NCI-H1048 (cell line): ENCODE measurements at regions not wholly inside any gene's neighbourhood (a gene's known extent, or its start where the extent isn't known, plus 50 kb on each side); places are given as distances from the start of the nearest gene placed in this dataset.

Experiments used
- DNase-seq: peaks from one replicate; lab custom pipeline; 2025; lab: John Stamatoyannopoulos, UW

DNA sequence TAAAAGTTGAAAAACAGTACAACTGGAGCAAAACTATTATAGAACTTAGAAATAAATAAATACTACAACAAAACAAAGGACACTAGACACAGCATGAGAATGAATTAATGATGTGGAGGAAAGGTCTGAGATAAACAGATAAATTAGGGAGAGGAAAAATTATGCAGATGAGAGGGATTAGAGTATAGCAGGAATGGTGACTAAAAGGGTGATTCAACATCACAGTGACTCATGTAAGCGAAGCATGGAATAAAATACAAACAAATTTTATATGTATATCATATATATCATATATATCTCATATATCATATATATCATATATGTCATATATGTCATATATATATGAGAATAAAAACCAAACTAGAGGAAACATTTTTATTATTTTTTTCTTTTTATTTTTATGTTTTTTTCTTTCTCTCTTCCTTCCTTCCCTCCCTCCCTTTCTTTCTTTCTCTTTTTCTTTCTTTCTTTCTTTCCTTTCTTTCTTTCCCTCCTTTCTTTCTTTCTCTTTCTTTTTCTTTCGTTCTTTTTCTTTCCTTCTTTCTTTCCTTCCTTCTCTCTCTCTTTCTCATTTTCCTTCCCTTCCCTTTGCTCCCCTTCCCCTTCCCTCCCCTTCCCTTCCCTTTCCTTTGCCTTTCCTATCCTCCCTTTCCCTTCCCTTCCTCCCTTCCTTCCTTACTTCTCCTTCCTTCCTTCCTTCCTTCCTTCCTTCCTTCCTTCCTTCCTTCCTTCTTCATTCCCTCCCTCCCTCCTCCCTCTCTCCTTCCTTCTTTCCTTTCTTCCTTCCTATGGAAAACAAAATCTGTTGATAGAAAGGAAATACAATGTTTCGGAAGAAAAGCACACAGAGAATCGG lies 1014.6 kb downstream of the GRIK2 start:
- no peak for DNase-seq

DNA sequence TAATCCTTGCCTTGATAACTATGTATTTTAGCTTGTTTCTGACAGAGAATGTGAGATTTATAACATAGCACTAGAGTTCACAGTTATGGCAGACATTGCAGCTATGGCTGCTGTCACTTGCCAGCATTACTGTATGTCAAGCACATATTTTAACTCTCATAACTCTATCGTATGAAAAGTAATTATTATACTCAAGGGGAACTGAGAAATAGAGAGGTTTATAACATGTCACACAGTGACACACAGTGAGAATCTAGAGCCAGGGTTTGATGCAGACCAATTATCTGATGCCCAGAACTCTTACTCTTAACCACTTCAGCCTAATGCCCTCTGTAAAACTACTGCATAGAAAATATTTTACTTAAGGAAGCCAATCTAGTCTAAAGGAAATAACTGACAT lies 1012.4 kb downstream of the GRIK2 start:
- DNase-seq: no peak

DNA sequence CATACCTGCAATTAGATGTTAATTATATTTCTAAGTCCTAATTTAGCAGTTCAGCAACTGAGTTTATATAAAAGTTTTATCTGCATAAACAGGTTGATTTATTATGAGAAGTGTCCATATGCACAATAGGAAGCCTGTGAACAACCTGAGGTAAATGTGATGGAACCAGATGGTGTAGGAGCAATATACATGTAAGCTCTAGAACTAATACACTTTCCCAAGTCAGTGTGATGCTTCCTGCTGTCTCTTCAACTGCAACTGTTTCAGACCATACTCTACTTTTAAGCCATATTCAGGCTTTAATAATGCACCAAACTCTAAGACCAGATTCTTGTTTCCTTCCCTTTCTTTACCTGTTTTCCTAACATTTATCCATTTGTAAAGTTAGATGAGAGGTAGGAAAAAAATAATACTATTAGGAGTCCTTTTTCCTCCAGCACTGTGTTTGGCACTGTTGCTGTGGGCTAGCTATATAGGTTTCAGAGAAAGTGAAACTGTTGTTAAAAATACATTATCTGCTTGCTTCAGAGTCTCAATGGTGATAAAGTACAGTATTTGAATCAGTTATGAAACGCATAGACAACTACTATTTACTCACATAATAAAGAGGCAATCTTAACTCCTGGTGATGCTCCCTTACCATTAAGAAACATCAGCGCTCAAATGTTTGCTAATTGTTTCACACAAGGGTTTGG lies 1009.3 kb downstream of the GRIK2 start:
- DNase-seq: no peak

DNA sequence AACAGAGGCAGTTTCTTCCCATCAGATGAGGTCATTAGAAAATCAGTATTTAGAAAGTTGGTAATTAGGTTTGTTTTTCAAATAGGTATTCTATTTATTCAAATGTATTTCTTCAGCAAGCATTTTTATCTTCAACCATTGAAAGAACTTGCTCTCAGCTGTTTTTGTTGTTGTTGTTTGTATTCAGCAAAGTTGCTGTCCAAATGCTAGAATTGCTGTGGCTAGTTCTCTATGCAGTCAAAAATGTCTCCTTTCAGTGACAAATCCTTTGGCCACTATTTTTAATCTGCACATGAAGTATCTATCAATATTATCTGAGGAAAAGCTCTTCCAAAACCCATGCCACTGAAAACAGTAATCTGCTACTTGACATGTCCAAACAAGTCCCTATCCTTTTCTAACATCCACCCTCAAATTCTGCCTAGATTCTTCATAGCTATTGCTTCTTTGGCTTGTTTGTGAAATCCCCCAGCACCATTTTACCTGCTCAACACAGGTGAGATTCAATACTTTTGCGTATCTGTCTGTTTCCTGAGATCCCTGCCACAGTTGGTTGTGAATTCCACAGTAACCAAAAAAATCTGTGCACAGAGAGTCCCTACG lies 1005.4 kb downstream of the GRIK2 start:
- DNase-seq: no peak

DNA sequence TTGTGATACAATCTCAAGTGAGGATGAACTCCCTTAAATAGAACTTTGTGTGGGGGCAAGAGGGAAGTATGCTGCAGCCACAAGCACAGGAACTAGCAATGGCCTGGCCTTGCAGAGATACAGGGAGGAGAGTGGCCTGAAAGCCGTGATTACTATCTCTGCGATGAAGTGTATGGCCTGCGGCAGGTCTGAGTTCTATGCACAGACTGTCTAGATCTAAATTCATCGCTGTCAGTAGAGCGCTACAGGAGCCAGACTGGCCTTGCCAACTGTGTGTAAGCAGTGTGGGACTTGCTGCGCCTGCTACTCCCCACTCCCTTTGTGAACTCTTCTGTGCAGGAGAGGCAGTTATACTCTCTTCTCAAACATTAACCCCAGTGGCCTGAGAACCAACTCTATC lies 997.0 kb downstream of the GRIK2 start:
- DNase-seq: no peak

DNA sequence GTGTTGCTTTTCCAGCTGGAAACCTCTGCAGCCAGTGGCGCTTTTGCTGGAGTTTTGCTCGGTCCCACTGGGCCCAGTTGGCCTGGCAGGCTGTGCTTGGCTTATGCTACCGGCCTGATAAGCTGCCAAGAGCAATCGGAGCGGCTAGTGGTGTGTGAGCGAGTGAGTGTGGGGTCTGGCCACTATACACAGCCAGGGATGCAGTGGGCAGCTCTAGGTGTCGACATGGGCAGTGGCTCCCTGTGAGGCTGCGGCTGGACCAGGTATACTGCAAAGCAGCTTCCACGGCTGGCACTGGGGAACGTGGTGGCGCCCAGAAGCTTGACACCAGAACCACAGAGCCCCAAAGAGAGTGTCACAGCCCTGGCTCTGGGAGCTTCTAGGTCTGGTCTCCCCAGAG lies 996.5 kb downstream of the GRIK2 start:
- no peak for DNase-seq

DNA sequence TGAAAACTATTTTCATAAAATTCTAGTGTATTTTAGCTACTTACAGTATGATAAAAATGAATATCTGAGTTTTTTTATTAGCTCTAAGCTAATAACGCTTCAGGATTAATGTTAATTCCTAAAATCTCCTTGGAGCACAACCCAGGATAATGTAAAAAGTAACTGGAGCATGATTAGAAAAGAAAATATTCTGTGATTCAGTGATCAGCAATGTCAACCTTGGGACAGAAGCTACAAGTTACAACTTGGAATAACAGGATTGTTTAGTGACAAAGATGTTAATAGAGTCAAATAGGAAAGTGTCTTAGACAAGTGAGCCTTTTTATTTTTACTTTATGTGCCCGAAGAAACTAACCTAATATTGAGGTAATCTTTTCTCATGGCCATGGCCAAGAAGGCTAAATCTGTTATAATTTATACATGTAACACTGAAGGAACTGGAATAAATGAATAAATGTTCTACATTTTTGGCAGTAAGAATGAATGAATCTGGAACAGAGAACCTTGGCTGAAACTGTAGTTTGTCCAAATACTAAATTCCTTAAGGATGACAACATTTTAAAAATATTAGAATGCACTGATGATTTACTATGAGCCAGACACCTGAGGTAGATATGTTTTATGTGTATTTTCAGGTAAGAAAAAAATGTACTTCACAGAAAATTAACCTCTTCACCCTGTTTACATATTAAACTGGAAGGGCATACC lies 994.0 kb downstream of the GRIK2 start:
- DNase-seq: no peak

DNA sequence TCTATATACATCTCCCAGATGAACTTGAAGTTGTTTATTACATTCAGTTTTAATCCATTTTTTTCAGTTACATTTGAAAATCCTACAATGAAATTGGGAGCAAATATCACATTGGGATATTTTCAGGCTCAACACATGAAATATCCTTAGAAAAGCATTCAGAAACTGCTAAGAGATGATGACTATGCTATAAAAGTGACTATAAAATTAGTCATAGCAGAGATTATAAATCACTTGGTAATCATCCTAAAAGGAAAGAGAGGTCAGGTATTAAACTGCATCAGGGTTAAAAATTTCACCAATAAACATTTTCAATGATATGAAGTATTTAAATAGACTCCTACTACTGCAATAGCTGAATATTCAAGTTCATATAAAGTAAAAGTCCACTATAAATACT lies 987.7 kb downstream of the GRIK2 start:
- no peak for DNase-seq

DNA sequence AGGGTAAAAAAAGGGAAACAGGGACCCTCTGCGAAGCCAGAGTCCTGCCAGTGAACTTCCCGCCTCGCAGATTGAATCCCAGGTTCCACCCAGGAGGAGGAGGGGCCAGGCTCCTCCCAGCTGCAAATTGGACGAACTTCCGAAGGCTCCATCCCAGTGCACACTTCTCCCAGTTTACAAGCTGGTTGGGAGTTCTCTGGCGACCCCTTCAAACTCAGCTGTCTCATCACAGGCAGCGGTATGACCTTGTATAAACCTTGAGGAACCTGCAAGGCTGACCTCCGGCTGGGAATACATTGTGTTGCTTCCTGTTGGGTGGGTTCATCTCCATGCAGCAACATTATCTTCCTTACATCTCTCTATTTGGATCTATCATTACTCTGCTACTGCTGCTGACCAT lies 962.7 kb downstream of the GRIK2 start:
- DNase-seq: no peak

DNA sequence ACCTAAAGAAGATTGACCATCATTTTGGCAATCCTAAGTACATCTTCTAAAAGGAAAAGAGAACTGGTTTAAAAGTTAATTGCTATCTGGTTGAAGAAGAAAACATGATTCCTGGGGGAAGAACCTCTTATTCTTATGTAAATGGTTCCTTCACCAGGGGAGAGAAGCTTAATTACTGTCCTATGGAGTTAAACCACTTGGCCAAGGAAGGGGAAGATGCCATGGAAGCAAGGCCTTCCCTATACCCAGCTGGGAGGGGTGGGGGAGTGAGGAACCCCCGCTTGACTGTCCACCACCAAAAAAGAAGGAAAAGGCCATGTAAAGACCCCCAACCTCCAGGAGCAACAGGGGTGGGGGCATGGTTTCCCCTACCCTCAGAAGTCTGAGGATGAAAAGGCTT lies 962.1 kb downstream of the GRIK2 start:
- no peak for DNase-seq

DNA sequence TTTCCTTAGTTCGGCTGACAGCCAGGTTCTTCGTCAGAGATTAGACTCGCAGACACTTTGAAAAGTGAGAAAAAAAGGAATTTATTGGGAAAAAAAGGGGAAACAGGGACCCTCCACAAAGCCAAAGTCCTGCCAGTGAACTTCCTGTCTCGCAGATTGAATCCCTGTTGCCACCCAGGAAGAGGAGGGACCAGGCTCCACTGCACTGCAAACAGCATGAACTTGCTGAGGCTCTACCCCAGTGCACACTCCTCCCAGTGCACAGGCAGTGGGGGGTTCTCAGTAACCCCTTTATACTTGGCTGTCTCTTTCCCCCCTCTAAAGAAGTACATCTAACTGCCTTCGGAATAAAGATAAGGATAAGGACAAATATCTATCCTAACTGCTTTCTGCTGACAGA lies 959.0 kb downstream of the GRIK2 start:
- no peak for DNase-seq

DNA sequence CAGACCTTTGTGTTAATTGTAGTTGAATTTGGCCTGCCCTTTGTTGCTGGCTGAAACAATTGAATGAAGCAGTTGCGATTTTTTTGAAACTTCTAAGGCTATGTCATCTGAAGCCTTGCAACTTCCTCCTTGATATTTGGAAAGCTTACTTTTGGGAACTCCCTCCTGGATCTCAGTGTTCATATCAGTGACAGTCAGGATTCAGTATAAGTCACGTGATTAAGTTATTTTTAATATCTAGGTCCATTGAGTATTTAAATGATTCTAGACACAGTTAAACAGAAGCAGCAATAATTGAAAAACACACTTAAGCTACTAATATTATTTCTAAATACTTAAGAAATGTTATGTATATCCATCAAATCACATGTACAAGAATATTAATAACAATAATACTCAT lies 951.3 kb downstream of the GRIK2 start:
- DNase-seq: no peak

DNA sequence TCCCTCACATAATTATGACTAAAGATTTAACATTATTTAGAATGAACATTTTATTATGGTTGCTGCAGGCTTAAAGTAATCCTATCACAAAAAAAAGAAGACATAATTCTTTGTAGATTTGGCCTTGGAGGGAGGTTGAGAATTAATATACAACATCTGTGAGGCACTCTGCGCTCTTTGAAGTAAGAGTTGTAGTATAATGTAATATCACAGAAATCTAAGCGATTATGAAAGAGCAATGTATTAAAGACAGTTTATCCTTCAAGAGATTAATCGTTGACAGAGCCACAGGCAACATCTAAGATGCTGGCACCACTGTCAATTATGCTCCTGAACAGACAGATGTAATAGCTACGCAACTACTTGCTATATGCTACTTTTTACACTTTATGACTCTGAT lies 946.8 kb downstream of the GRIK2 start:
- DNase-seq: no peak

DNA sequence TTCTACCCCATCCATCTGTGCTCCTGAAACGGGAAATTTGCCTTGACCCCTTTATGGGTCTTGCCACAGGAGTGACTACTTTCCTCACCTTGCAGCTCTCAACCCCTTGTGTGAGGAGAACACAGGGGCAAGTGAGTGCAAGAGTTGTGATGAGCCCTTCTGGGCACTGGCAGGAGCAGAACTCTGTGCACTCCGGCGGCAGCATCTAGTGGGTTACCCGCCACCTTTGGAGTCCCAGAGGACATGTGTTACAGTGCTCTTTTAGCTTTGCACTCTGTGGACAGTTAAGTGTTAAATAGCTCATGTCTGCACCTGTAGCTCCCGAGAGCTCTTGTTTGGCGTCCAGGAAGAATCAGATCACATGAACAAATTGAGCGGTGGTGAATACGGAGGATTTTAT lies 940.2 kb downstream of the GRIK2 start:
- no peak for DNase-seq

DNA sequence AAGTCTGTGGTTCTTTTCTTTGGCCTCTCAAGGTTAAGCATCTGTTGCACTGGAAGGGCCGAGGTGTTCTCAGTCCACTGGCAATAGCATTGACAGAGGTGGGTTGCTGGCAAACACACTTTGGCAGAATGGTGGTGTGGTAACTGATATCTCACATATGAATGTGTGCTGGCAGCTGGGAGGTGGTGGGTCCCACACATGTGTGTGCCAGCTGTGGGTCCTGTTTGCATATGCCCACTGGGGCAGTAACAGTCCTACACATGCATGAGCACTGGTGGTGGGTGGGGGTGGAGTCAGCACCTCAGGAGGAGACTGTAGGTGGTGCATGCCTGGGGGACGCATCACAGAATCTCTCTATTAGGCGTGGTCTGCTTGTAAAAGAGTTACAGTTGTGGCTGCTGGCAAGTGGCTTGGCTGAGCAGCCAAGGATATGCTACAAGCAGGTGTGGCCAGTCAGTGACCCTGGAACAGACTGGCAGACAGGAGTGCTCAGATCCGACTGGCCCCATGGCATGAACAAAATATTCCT lies 934.3 kb downstream of the GRIK2 start:
- DNase-seq: no peak

DNA sequence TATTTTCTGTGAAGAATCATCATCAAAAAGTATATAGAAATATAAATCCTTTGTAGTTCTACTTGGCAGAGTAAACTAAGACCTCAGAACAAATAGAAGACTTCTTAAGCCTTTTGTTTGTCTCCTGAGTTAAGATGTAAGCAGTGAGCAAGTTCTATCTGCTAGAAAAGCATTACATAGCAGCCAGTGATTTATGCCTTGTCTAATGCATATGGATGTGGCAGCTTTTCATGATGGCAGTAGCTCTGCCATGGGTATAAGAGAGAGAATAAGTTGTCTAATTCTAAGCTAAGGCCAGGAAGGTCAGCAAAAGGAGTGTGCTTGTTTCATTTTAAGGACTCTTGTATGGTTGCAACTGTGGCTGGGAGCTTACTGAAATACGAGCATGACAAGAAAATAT lies 920.2 kb downstream of the GRIK2 start:
- no peak for DNase-seq

DNA sequence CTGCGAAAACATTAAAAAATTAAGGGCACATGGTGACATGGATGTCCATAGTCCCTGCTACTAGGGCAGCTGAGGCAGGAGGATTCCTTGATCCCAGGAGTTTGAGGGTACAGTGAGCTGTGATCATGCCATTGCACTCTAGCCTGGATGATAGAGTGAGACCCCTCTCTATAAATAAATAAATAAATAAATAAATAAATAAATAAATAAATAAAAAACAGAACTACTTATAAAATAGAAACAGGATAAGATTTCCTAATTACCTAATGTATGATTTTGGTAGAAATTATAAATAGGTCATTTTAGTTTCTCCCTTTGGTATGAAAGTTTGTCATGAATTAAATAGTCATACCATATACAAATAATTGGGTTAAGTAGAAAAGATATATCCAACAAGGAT lies 916.2 kb downstream of the GRIK2 start:
- no peak for DNase-seq

DNA sequence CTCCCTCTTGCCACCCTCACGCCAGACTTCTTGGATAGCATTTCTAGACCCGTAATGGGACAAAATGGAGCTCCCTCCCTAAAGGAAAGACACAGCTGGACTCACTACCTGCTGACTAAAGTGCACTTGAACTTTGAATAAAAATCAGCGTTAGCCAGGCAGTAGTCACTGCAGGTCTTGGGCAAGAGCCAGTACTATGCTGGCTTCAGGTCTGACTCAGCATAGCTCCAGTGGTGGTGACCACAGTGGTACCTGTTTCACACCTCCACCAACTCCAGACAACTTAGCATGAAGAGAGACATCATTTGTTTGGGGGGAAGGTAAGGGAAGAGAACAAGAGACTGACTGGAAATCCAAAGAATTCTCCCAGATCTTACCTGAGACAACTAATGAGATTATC lies 906.8 kb downstream of the GRIK2 start:
- no peak for DNase-seq

DNA sequence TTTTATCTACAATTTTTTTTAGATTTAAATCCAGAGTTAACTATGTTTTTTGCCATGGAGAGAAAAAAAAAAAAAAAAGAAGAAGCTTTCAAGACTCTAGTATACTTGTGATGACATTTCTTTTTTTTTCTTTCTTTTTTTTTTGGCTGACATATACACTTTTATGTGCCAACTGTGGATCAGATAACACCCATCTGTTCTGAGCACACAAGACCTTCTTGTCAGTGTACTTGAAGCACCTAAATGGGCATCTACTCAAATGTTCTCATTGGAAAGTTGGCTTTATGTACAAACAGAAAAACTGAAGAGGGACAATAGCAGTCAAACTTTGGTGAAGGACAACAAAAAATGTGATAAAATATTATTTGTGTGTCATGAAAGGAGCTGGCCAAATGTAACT lies 904.5 kb downstream of the GRIK2 start:
- no peak for DNase-seq
